H1 (cell line): ENCODE measurements at regions not wholly inside any gene's neighbourhood (a gene's known extent, or its start where the extent isn't known, plus 50 kb on each side); places are given as distances from the start of the nearest gene placed in this dataset.

ENCODE experiments used
- CHD1 ChIP-seq: IDR thresholded peaks from 2 replicates; pipeline ENCODE4 v1.6.1; 2012; ENCODE audit warnings: low read depth, low read length, improper control_type of control experiment
- GTF2F1 ChIP-seq: IDR thresholded peaks from 2 replicates; pipeline ENCODE4 v1.6.1; 2012; ENCODE audit warnings: low read depth, low read length, improper control_type of control experiment, borderline replicate concordance
- JUND ChIP-seq: IDR thresholded peaks from 2 replicates; pipeline ENCODE4 v1.6.1; 2011; ENCODE audit warnings: mild to moderate bottlenecking, improper control_type of control experiment, low read length
- MAFK ChIP-seq: IDR thresholded peaks from 2 replicates; pipeline ENCODE4 v1.6.1; 2012; ENCODE audit warnings: low read depth, mild to moderate bottlenecking, improper control_type of control experiment, low read length
- MAX ChIP-seq: IDR thresholded peaks from 2 replicates; pipeline ENCODE4 v1.6.1; 2012; ENCODE audit warnings: inconsistent platforms
- POLR2A ChIP-seq, 2 experiments: IDR thresholded peaks; 1 replicate in 1 of 2; 2 replicates in 1 of 2; pipeline ENCODE4 v1.6.1; 2011; ENCODE audit warnings: low read depth in 2 of 2, low read length in 2 of 2, mild to moderate bottlenecking in 2 of 2; ENCODE audit errors: control extremely low read depth in 1 of 2
- RAD21 ChIP-seq, 2 experiments: IDR thresholded peaks in 1 of 2; conservative IDR thresholded peaks in 1 of 2; 2 replicates each; pipeline ENCODE4 v1.6.1; 2011; ENCODE audit warnings: low read depth in 2 of 2, low read length in 2 of 2, improper control_type of control experiment in 1 of 2, inconsistent platforms in 1 of 2, mild to moderate bottlenecking in 1 of 2, moderate library complexity in 1 of 2
- TF ChIP-seq, protein P1 (sequence below): fragments of 300-600 bp; sonication (generic); IDR thresholded peaks from 2 replicates; pipeline ENCODE4 v1.7.1; 2012; ENCODE audit warnings: low read length, moderate library complexity, mild to moderate bottlenecking, inconsistent platforms; ENCODE audit not compliant: insufficient replicate concordance

- TF ChIP-seq, protein P1, sequence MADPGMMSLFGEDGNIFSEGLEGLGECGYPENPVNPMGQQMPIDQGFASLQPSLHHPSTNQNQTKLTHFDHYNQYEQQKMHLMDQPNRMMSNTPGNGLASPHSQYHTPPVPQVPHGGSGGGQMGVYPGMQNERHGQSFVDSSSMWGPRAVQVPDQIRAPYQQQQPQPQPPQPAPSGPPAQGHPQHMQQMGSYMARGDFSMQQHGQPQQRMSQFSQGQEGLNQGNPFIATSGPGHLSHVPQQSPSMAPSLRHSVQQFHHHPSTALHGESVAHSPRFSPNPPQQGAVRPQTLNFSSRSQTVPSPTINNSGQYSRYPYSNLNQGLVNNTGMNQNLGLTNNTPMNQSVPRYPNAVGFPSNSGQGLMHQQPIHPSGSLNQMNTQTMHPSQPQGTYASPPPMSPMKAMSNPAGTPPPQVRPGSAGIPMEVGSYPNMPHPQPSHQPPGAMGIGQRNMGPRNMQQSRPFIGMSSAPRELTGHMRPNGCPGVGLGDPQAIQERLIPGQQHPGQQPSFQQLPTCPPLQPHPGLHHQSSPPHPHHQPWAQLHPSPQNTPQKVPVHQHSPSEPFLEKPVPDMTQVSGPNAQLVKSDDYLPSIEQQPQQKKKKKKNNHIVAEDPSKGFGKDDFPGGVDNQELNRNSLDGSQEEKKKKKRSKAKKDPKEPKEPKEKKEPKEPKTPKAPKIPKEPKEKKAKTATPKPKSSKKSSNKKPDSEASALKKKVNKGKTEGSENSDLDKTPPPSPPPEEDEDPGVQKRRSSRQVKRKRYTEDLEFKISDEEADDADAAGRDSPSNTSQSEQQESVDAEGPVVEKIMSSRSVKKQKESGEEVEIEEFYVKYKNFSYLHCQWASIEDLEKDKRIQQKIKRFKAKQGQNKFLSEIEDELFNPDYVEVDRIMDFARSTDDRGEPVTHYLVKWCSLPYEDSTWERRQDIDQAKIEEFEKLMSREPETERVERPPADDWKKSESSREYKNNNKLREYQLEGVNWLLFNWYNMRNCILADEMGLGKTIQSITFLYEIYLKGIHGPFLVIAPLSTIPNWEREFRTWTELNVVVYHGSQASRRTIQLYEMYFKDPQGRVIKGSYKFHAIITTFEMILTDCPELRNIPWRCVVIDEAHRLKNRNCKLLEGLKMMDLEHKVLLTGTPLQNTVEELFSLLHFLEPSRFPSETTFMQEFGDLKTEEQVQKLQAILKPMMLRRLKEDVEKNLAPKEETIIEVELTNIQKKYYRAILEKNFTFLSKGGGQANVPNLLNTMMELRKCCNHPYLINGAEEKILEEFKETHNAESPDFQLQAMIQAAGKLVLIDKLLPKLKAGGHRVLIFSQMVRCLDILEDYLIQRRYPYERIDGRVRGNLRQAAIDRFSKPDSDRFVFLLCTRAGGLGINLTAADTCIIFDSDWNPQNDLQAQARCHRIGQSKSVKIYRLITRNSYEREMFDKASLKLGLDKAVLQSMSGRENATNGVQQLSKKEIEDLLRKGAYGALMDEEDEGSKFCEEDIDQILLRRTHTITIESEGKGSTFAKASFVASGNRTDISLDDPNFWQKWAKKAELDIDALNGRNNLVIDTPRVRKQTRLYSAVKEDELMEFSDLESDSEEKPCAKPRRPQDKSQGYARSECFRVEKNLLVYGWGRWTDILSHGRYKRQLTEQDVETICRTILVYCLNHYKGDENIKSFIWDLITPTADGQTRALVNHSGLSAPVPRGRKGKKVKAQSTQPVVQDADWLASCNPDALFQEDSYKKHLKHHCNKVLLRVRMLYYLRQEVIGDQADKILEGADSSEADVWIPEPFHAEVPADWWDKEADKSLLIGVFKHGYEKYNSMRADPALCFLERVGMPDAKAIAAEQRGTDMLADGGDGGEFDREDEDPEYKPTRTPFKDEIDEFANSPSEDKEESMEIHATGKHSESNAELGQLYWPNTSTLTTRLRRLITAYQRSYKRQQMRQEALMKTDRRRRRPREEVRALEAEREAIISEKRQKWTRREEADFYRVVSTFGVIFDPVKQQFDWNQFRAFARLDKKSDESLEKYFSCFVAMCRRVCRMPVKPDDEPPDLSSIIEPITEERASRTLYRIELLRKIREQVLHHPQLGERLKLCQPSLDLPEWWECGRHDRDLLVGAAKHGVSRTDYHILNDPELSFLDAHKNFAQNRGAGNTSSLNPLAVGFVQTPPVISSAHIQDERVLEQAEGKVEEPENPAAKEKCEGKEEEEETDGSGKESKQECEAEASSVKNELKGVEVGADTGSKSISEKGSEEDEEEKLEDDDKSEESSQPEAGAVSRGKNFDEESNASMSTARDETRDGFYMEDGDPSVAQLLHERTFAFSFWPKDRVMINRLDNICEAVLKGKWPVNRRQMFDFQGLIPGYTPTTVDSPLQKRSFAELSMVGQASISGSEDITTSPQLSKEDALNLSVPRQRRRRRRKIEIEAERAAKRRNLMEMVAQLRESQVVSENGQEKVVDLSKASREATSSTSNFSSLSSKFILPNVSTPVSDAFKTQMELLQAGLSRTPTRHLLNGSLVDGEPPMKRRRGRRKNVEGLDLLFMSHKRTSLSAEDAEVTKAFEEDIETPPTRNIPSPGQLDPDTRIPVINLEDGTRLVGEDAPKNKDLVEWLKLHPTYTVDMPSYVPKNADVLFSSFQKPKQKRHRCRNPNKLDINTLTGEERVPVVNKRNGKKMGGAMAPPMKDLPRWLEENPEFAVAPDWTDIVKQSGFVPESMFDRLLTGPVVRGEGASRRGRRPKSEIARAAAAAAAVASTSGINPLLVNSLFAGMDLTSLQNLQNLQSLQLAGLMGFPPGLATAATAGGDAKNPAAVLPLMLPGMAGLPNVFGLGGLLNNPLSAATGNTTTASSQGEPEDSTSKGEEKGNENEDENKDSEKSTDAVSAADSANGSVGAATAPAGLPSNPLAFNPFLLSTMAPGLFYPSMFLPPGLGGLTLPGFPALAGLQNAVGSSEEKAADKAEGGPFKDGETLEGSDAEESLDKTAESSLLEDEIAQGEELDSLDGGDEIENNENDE: no peak
- TF ChIP-seq MAX (no peak), MAFK (no peak), GTF2F1 (no peak), CHD1 (no peak), JUND (no peak), RAD21 (IDR thresholded peaks at IDR 0.05 in 1 of 2, conservative IDR thresholded peaks at IDR 0.05 in 1 of 2; ENCODE audit: low read depth in 2 of 2, low read length in 2 of 2) (no peak), POLR2A (IDR thresholded peaks at IDR 0.05; ENCODE audit: control extremely low read depth in 1 of 2, low read depth in 2 of 2, low read length in 2 of 2) (no peak)
Observed at GRCh38 chr18:995629-996028, 91.0 kb downstream of the ADCYAP1 start (continued).
